ENCODE measurements at regions not wholly inside any gene's neighbourhood (a gene's known extent, or its start where the extent isn't known, plus 50 kb on each side); places are given as distances from the start of the nearest gene placed in this dataset.

- Mint-ChIP-seq H3K36me3 (ENCODE audit: unreplicated experiment) (no peaks in the 10 kb centered on the region), H3K27ac (ENCODE audit: unreplicated experiment) (no peak overlapping the region), H3K4me3 (ENCODE audit: unreplicated experiment) (peak overlapping the region; percentile 76), H3K27me3 (ENCODE audit: unreplicated experiment) (peaks cover 28% of the 10 kb centered on the region), H3K4me1 (ENCODE audit: unreplicated experiment) (peaks cover 5% of the 10 kb centered on the region), H3K9me3 (ENCODE audit: unreplicated experiment) (no peaks in the 10 kb centered on the region)
- DNase-seq (ENCODE audit: extremely low spot score, unreplicated experiment) = peak; percentile 89
- TF ChIP-seq CTCF (IDR thresholded peaks at IDR 0.05) = peak; percentile 91
These were observed 305.6 kb upstream of the CXCR4 start for GRCh38 chr2:136423516-136423996.

DNA sequence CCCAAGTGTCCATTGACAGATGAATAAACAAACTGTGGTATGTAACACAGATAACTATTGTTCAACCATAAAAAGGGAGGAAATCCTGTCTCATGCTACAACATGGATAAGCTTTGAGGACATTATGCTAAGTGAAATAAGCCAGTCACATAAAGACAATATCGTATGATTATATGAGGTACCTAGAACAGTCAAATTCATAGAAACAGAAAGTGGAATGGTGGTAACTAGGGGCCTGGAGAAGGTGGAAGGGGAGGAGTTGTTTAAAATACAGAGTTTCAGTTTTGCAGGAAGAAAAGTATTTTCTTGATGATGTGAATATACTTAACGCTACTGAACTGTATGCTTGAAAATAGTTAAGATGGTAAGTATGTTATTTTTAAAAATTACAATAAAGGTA is 304.6 kb upstream of the CXCR4 start:
- peaks cover 28% of the 10 kb centered on the region for H3K27me3 Mint-ChIP-seq (ENCODE audit: unreplicated experiment)
- H3K27ac Mint-ChIP-seq (ENCODE audit: unreplicated experiment) = no peak overlapping the region
- H3K4me1 Mint-ChIP-seq (ENCODE audit: unreplicated experiment) = peaks cover 5% of the 10 kb centered on the region
- H3K9me3 Mint-ChIP-seq (ENCODE audit: unreplicated experiment) = no peaks in the 10 kb centered on the region
- no peak for TF ChIP-seq CTCF (IDR thresholded peaks at IDR 0.05)
- no peaks in the 10 kb centered on the region for H3K36me3 Mint-ChIP-seq (ENCODE audit: unreplicated experiment)
- no peak for DNase-seq (ENCODE audit: extremely low spot score, unreplicated experiment)
- no peak overlapping the region for H3K4me3 Mint-ChIP-seq (ENCODE audit: unreplicated experiment)

DNA sequence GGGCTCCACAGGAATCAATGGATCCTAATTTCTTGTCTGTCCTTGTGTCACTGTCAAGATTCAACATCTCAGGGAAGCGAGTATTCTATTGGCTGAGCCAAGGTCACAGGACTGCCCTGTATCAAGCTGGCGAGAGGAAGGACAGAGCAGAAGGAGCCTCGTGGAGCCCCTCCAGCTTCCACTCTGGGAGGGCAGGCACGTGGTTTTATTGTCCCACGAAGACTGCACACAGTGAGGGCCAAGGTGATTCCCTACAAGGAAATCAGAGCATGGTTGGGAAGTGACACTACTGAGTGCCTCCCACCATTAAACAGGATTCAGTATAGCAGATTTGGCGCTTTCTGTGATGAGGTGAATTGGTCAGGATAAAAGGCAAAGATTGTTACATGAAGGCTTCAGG is 302.4 kb upstream of the CXCR4 start:
- H3K4me1 Mint-ChIP-seq (ENCODE audit: unreplicated experiment) = peaks cover 5% of the 10 kb centered on the region
- H3K9me3 Mint-ChIP-seq (ENCODE audit: unreplicated experiment) = no peaks in the 10 kb centered on the region
- DNase-seq (ENCODE audit: extremely low spot score, unreplicated experiment) = no peak
- H3K4me3 Mint-ChIP-seq (ENCODE audit: unreplicated experiment) = no peak overlapping the region
- H3K27me3 Mint-ChIP-seq (ENCODE audit: unreplicated experiment) = peaks cover 22% of the 10 kb centered on the region
- H3K36me3 Mint-ChIP-seq (ENCODE audit: unreplicated experiment) = no peaks in the 10 kb centered on the region
- H3K27ac Mint-ChIP-seq (ENCODE audit: unreplicated experiment) = no peak overlapping the region
- no peak for TF ChIP-seq CTCF (IDR thresholded peaks at IDR 0.05)

- Mint-ChIP-seq H3K36me3 (ENCODE audit: unreplicated experiment) (no peaks in the 10 kb centered on the region), H3K9me3 (ENCODE audit: unreplicated experiment) (no peaks in the 10 kb centered on the region), H3K4me3 (ENCODE audit: unreplicated experiment) (no peak overlapping the region), H3K27ac (ENCODE audit: unreplicated experiment) (no peak overlapping the region), H3K4me1 (ENCODE audit: unreplicated experiment) (no peaks in the 10 kb centered on the region), H3K27me3 (ENCODE audit: unreplicated experiment) (peaks cover 4% of the 10 kb centered on the region)
- TF ChIP-seq CTCF (IDR thresholded peaks at IDR 0.05) = no peak
- no peak for DNase-seq (ENCODE audit: extremely low spot score, unreplicated experiment)
These were observed 294.0 kb upstream of the CXCR4 start for GRCh38 chr2:136411946-136412345.

GRCh38 chr2:136410673-136411072 is 292.7 kb upstream of the CXCR4 start:
- H3K36me3 Mint-ChIP-seq (ENCODE audit: unreplicated experiment) = no peaks in the 10 kb centered on the region
- no peak overlapping the region for H3K4me3 Mint-ChIP-seq (ENCODE audit: unreplicated experiment)
- no peak for DNase-seq (ENCODE audit: extremely low spot score, unreplicated experiment)
- no peak for TF ChIP-seq CTCF (IDR thresholded peaks at IDR 0.05)
- H3K27me3 Mint-ChIP-seq (ENCODE audit: unreplicated experiment) = peaks cover 4% of the 10 kb centered on the region
- H3K4me1 Mint-ChIP-seq (ENCODE audit: unreplicated experiment) = no peaks in the 10 kb centered on the region
- no peaks in the 10 kb centered on the region for H3K9me3 Mint-ChIP-seq (ENCODE audit: unreplicated experiment)
- no peak overlapping the region for H3K27ac Mint-ChIP-seq (ENCODE audit: unreplicated experiment)
